Endodermal cell (in vitro differentiated cells): ENCODE measurements at regions not wholly inside any gene's neighbourhood (a gene's known extent, or its start where the extent isn't known, plus 50 kb on each side); places are given as distances from the start of the nearest gene placed in this dataset.

Experiments
- DNase-seq: peaks from one replicate; pipeline ENCODE4 v3.0.0-alpha.2; 2017
- H3K27ac ChIP-seq: 2 replicates; pipeline ENCODE4 v1.5.1; 2013; ENCODE audit warnings: mild to moderate bottlenecking, low read depth, low read length, moderate library complexity
- H3K27me3 ChIP-seq: 2 replicates; pipeline ENCODE4 v1.6.1; 2013; ENCODE audit warnings: mild to moderate bottlenecking, low read length, moderate library complexity; ENCODE audit not compliant: insufficient read depth, control insufficient read depth, poor library complexity, severe bottlenecking
- H3K36me3 ChIP-seq: 2 replicates; pipeline ENCODE4 v1.7.0; 2013; ENCODE audit warnings: mild to moderate bottlenecking, low read length, moderate library complexity; ENCODE audit not compliant: control insufficient read depth, insufficient read depth
- H3K4me1 ChIP-seq: one replicate; pipeline ENCODE4 v1.7.0; 2013; ENCODE audit warnings: low read length; ENCODE audit not compliant: control insufficient read depth, insufficient read depth
- H3K4me3 ChIP-seq: 2 replicates; pipeline ENCODE4 v1.5.1; 2013; ENCODE audit warnings: mild to moderate bottlenecking, low read length, moderate library complexity
- H3K9ac ChIP-seq: 2 replicates; pipeline ENCODE4 v1.6.1; 2013; ENCODE audit warnings: mild to moderate bottlenecking, low read length, moderate library complexity; ENCODE audit not compliant: poor library complexity, severe bottlenecking; ENCODE audit errors: extremely low read depth
- H3K9me3 ChIP-seq: 2 replicates; pipeline ENCODE4 v1.6.1; 2013; ENCODE audit warnings: mild to moderate bottlenecking, low read length, moderate library complexity; ENCODE audit not compliant: control insufficient read depth
- H3K27ac Mint-ChIP-seq: 2 replicates; pipeline ENCODE4 v1.8.0; 2020; ENCODE audit warnings: mixed read lengths
- H3K27me3 Mint-ChIP-seq: 2 replicates; pipeline ENCODE4 v1.8.0; 2021; ENCODE audit warnings: mild to moderate bottlenecking, mixed read lengths; ENCODE audit not compliant: insufficient read depth
- H3K36me3 Mint-ChIP-seq: 2 replicates; pipeline ENCODE4 v1.8.0; 2020; ENCODE audit warnings: low read depth, mixed read lengths
- H3K4me1 Mint-ChIP-seq: 2 replicates; pipeline ENCODE4 v1.8.0; 2020; ENCODE audit warnings: mixed read lengths
- H3K4me3 Mint-ChIP-seq: 2 replicates; pipeline ENCODE4 v1.8.0; 2020; ENCODE audit warnings: mild to moderate bottlenecking, moderate library complexity, mixed read lengths
- H3K9me3 Mint-ChIP-seq: 2 replicates; pipeline ENCODE4 v1.8.0; 2020; ENCODE audit warnings: mild to moderate bottlenecking, mixed read lengths
- CTCF ChIP-seq: fragments of 200-600 bp; sonication (generic); conservative IDR thresholded peaks from 2 replicates; pipeline ENCODE4 v1.5.0; 2021; ENCODE audit warnings: antibody characterized with exemption, mild to moderate bottlenecking
- WGBS, 2 experiments: methylation state at CpG; one replicate each; pipeline versions ENCODE4 v1.1.5 to v1.1.7; 2013; ENCODE audit warnings: missing lambda C conversion rate in 2 of 2, mixed read lengths in 1 of 2; ENCODE audit not compliant: insufficient coverage in 1 of 2, insufficient read length in 1 of 2; 5-methylcytosine and 5-hydroxymethylcytosine counted together

- no peak overlapping the region for H3K27ac Mint-ChIP-seq
- no peak for DNase-seq
- Histone ChIP-seq H3K4me3 (no peak overlapping the region), H3K27me3 (no peaks in the 10 kb centered on the region), H3K9ac (no peak overlapping the region), H3K9me3 (peaks cover 7% of the 10 kb centered on the region), H3K36me3 (no peaks in the 10 kb centered on the region), H3K27ac (no peak overlapping the region), H3K4me1 (no peaks in the 10 kb centered on the region)
- WGBS, 2 experiments = 87 to 91% methylated on average over 4 to 5 of the region's 5 CpGs
- H3K4me1 Mint-ChIP-seq = peaks cover 8% of the 10 kb centered on the region
- no peaks in the 10 kb centered on the region for H3K36me3 Mint-ChIP-seq
- H3K9me3 Mint-ChIP-seq = peaks cover 8% of the 10 kb centered on the region
- H3K27me3 Mint-ChIP-seq = no peaks in the 10 kb centered on the region
- TF ChIP-seq CTCF = no peak
- H3K4me3 Mint-ChIP-seq = no peak overlapping the region
Observed at GRCh38 chr11:131122448-131122847, 206.2 kb upstream of the SNX19 start.

- Histone ChIP-seq H3K4me1 (no peaks in the 10 kb centered on the region), H3K4me3 (no peak overlapping the region), H3K9me3 (peaks cover 15% of the 10 kb centered on the region), H3K27ac (no peak overlapping the region), H3K9ac (no peak overlapping the region), H3K27me3 (peaks cover 5% of the 10 kb centered on the region), H3K36me3 (no peaks in the 10 kb centered on the region)
- no peaks in the 10 kb centered on the region for H3K36me3 Mint-ChIP-seq
- H3K4me3 Mint-ChIP-seq = no peak overlapping the region
- no peak for TF ChIP-seq CTCF
- H3K4me1 Mint-ChIP-seq = no peaks in the 10 kb centered on the region
- H3K9me3 Mint-ChIP-seq = peaks cover 15% of the 10 kb centered on the region
- H3K27ac Mint-ChIP-seq = no peak overlapping the region
- DNase-seq = no peak
- no peaks in the 10 kb centered on the region for H3K27me3 Mint-ChIP-seq
- 78 to 98% methylated on average over 1 to 2 of the region's 2 CpGs for WGBS, 2 experiments
Observed at GRCh38 chr11:131129474-131129873, 213.2 kb upstream of the SNX19 start.

GRCh38 chr11:131135611-131136010, 219.3 kb upstream of the SNX19 start:
- H3K4me1 Mint-ChIP-seq = no peaks in the 10 kb centered on the region
- Histone ChIP-seq H3K9ac (no peak overlapping the region), H3K4me1 (no peaks in the 10 kb centered on the region), H3K27me3 (peaks cover 5% of the 10 kb centered on the region), H3K27ac (no peak overlapping the region), H3K9me3 (no peaks in the 10 kb centered on the region), H3K4me3 (no peak overlapping the region), H3K36me3 (no peaks in the 10 kb centered on the region)
- H3K9me3 Mint-ChIP-seq = no peaks in the 10 kb centered on the region
- H3K27ac Mint-ChIP-seq = no peak overlapping the region
- peaks cover 2% of the 10 kb centered on the region for H3K27me3 Mint-ChIP-seq
- no peak overlapping the region for H3K4me3 Mint-ChIP-seq
- 90 to 91% methylated on average over 2 to 3 of the region's 3 CpGs for WGBS, 2 experiments
- DNase-seq = no peak
- no peak for TF ChIP-seq CTCF
- H3K36me3 Mint-ChIP-seq = no peaks in the 10 kb centered on the region
